Stimulated activated CD8-positive, alpha-beta memory T cell treated with anti-CD3 and anti-CD28 coated beads, Interleukin-12 subunit alpha, Interleukin-12 subunit beta, amount 100 ng/mL, for 24 hours (primary cell): ENCODE measurements at regions not wholly inside any gene's neighbourhood (a gene's known extent, or its start where the extent isn't known, plus 50 kb on each side); places are given as distances from the start of the nearest gene placed in this dataset.
A peak's percentile ranks its signal among the peaks of the same experiment; 100 is the strongest.

Source experiments
- DNase-seq: peaks from one replicate; pipeline ENCODE4 v3.0.0-alpha.2; 2020; ENCODE audit errors: extremely low read depth

- no peak for DNase-seq
Observed at GRCh38 chr3:10583798-10584708, 78.7 kb upstream of the ATP2B2 start.

- DNase-seq, result no peak
Observed at GRCh38 chr3:10585945-10586344, 80.6 kb upstream of the ATP2B2 start.

GRCh38 chr3:10594915-10595314 lies 89.5 kb upstream of the ATP2B2 start:
- DNase-seq, result peak; percentile 2

- DNase-seq, result no peak
Observed at GRCh38 chr3:10596746-10597448, 91.5 kb upstream of the ATP2B2 start.

- DNase-seq, result no peak
Observed at GRCh38 chr3:10597733-10598132, 92.3 kb upstream of the ATP2B2 start.

- DNase-seq, result no peak
Observed at GRCh38 chr3:10599017-10599416, 93.6 kb upstream of the ATP2B2 start.

GRCh38 chr3:10599444-10599843 lies 94.1 kb upstream of the ATP2B2 start:
- DNase-seq, result no peak

- no peak for DNase-seq
Observed at GRCh38 chr3:10600296-10600714, 94.9 kb upstream of the ATP2B2 start.

- DNase-seq, result no peak
Observed at GRCh38 chr3:10600726-10601125, 95.3 kb upstream of the ATP2B2 start.

- DNase-seq, result no peak
Observed at GRCh38 chr3:10601151-10601856, 95.9 kb upstream of the ATP2B2 start.

GRCh38 chr3:10601857-10602230 lies 96.5 kb upstream of the ATP2B2 start:
- no peak for DNase-seq

GRCh38 chr3:10602271-10602670 lies 96.9 kb upstream of the ATP2B2 start:
- DNase-seq, result no peak

GRCh38 chr3:10602769-10603768 lies 97.7 kb upstream of the ATP2B2 start:
- DNase-seq, result peak; percentile 15

GRCh38 chr3:10609134-10609533 lies 103.7 kb upstream of the ATP2B2 start:
- DNase-seq, result no peak

GRCh38 chr3:10614168-10614567 lies 108.8 kb upstream of the ATP2B2 start:
- DNase-seq, result no peak

GRCh38 chr3:10615715-10616114 lies 110.3 kb upstream of the ATP2B2 start:
- no peak for DNase-seq

- DNase-seq, result no peak
Observed at GRCh38 chr3:10616321-10616720, 110.9 kb upstream of the ATP2B2 start.

GRCh38 chr3:10619989-10620832 lies 114.8 kb upstream of the ATP2B2 start:
- no peak for DNase-seq

GRCh38 chr3:10620833-10621082 lies 115.4 kb upstream of the ATP2B2 start:
- DNase-seq, result no peak

GRCh38 chr3:10623578-10624275 lies 118.3 kb upstream of the ATP2B2 start:
- no peak for DNase-seq
